Breast epithelium (tissue), 3 donors: ENCODE measurements at regions not wholly inside any gene's neighbourhood (a gene's known extent, or its start where the extent isn't known, plus 50 kb on each side); places are given as distances from the start of the nearest gene placed in this dataset.

Experiments
- CTCF ChIP-seq, 3 donors: fragments of 450-650 bp; IDR thresholded peaks; one replicate each; pipeline ENCODE4 v1.5.1; 2016 to 2017; ENCODE audit warnings: antibody characterized with exemption in 3 of 3, mild to moderate bottlenecking in 3 of 3, moderate library complexity in 3 of 3
- POLR2A ChIP-seq: fragments of 450-650 bp; IDR thresholded peaks from one replicate; pipeline ENCODE4 v1.6.1; 2016; ENCODE audit warnings: antibody characterized with exemption, mild to moderate bottlenecking, moderate library complexity
- POLR2AphosphoS5 ChIP-seq, 3 donors: sonication (generic); formaldehyde crosslinking; IDR thresholded peaks; one replicate each; pipeline ENCODE4 v1.6.1; 2017; ENCODE audit warnings: antibody characterized with exemption in 3 of 3

- TF ChIP-seq CTCF (IDR thresholded peaks at IDR 0.05), result no peak
- no peak for TF ChIP-seq POLR2AphosphoS5 (IDR thresholded peaks at IDR 0.05)
- TF ChIP-seq POLR2A, result no peak
These were observed 1457.0 kb downstream of the BRD1 start for GRCh38 chr22:48370508-48371325.
